ENCODE measurements at regions not wholly inside any gene's neighbourhood (a gene's known extent, or its start where the extent isn't known, plus 50 kb on each side); places are given as distances from the start of the nearest gene placed in this dataset.

- Histone ChIP-seq H3K27ac (no peak overlapping the region), H3K4me3 (no peak overlapping the region), H3K27me3 (peaks cover 0 to 6% (median 0%) of the 10 kb centered on the region in 7 donors), H3K4me1 (peaks cover 0 to 10% (median 0%) of the 10 kb centered on the region in 9 donors), H3K36me3 (no peaks in the 10 kb centered on the region), H3K9me3 (no peaks in the 10 kb centered on the region)
- DNase-seq, result peak; percentile 11 to 15
- 73 to 78% methylated on average over 2 of the region's 2 CpGs for WGBS, 2 donors
- no peak for TF ChIP-seq CTCF (IDR thresholded peaks at IDR 0.05)
- intact Hi-C loops (cut with DNase I), result no loop called here
- peak in 4 of 8 donors; percentile 29 to 51 (median 44) for ATAC-seq
These were observed 778.5 kb downstream of the MAFB start for GRCh38 chr20:39910536-39910935.

GRCh38 chr20:39909447-39909846, 779.6 kb downstream of the MAFB start:
- Histone ChIP-seq H3K4me1 (peaks cover 0 to 10% (median 0%) of the 10 kb centered on the region in 9 donors), H3K9me3 (no peaks in the 10 kb centered on the region), H3K4me3 (no peak overlapping the region), H3K27ac (no peak overlapping the region), H3K27me3 (peaks cover 0 to 4% (median 0%) of the 10 kb centered on the region in 7 donors), H3K36me3 (no peaks in the 10 kb centered on the region)
- peak in 7 of 8 donors; percentile 51 to 79 (median 62) for ATAC-seq
- peak in 1 of 2 donors; percentile 37 for DNase-seq
- 79 to 87% methylated on average over 4 of the region's 4 CpGs for WGBS, 2 donors
- TF ChIP-seq CTCF (IDR thresholded peaks at IDR 0.05), result no peak
- intact Hi-C loops (cut with DNase I), result loop anchor here in 1 of 10 donors (10.0 kb wide), 1 partner anchor 155 kb away; no protein-coding TSS in a partner anchor

GRCh38 chr20:39904476-39905112, 784.4 kb downstream of the MAFB start:
- TF ChIP-seq CTCF (IDR thresholded peaks at IDR 0.05), result no peak
- DNase-seq (no peak), ATAC-seq (no peak)
- 72 to 73% methylated on average over 7 of the region's 7 CpGs for WGBS, 2 donors
- Histone ChIP-seq H3K36me3 (no peaks in the 10 kb centered on the region), H3K9me3 (no peaks in the 10 kb centered on the region), H3K27me3 (peaks cover 0 to 3% (median 0%) of the 10 kb centered on the region in 7 donors), H3K27ac (no peak overlapping the region), H3K4me3 (no peak overlapping the region), H3K4me1 (peaks cover 0 to 10% (median 0%) of the 10 kb centered on the region in 9 donors)
- intact Hi-C loops (cut with DNase I), result loop anchor here in 1 of 10 donors (10.0 kb wide), 1 partner anchor 160 kb away; no protein-coding TSS in a partner anchor

- intact Hi-C loops (cut with DNase I), result loop anchor here in 1 of 10 donors (10.0 kb wide), 1 partner anchor 161 kb away; no protein-coding TSS in a partner anchor
- 88 to 90% methylated on average over 10 of the region's 10 CpGs for WGBS, 2 donors
- no peak for TF ChIP-seq CTCF (IDR thresholded peaks at IDR 0.05)
- H3K9me3 ChIP-seq, result no peaks in the 10 kb centered on the region
- ATAC-seq (no peak), DNase-seq (no peak)
- H3K4me1 ChIP-seq, result peaks cover 0 to 5% (median 0%) of the 10 kb centered on the region in 9 donors
- peaks cover 0 to 3% (median 0%) of the 10 kb centered on the region in 7 donors for H3K27me3 ChIP-seq
- H3K36me3 ChIP-seq, result no peaks in the 10 kb centered on the region
- H3K4me3 ChIP-seq, result no peak overlapping the region
- no peak overlapping the region for H3K27ac ChIP-seq
These were observed 785.1 kb downstream of the MAFB start for GRCh38 chr20:39903806-39904465.
